Heart right ventricle (tissue), 16 donors: ENCODE measurements at regions not wholly inside any gene's neighbourhood (a gene's known extent, or its start where the extent isn't known, plus 50 kb on each side); places are given as distances from the start of the nearest gene placed in this dataset.

Source experiments
- ATAC-seq, 8 donors: fragments of 200-7000 bp; cut with Tn5 transposase; one replicate each; pipeline ENCODE4 v1.9.1; 2020; ENCODE audit warnings: mild to moderate bottlenecking in 8 of 8, moderate library complexity in 8 of 8, moderate number of reproducible peaks in 1 of 8
- DNase-seq, 2 donors: peaks; one replicate each; pipeline ENCODE4 v3.0.0-alpha.2; 2020
- H3K27ac ChIP-seq, 10 donors: fragments of 200-600 bp; sonication (generic) in 2 of 10; one replicate each; pipeline versions ENCODE4 v1.5.0 to v1.8.0; 2020 to 2022; ENCODE audit warnings: mild to moderate bottlenecking in 3 of 10
- H3K27me3 ChIP-seq, 7 donors: fragments of 200-600 bp; one replicate each; pipeline ENCODE4 v1.8.0; 2021 to 2022; ENCODE audit warnings: mild to moderate bottlenecking in 2 of 7
- H3K36me3 ChIP-seq, 9 donors: fragments of 200-600 bp; sonication (generic) in 1 of 9; one replicate each; pipeline versions ENCODE4 v1.5.0 to v1.8.0; 2020 to 2022; ENCODE audit warnings: mild to moderate bottlenecking in 2 of 9
- H3K4me1 ChIP-seq, 9 donors: fragments of 200-600 bp; sonication (generic) in 1 of 9; one replicate each; pipeline versions ENCODE4 v1.5.0 to v1.8.0; 2020 to 2022; ENCODE audit warnings: mild to moderate bottlenecking in 4 of 9
- H3K4me3 ChIP-seq, 10 donors: fragments of 200-600 bp; sonication (generic) in 2 of 10; one replicate each; pipeline versions ENCODE4 v1.5.0 to v1.8.0; 2020 to 2022; ENCODE audit warnings: mild to moderate bottlenecking in 7 of 10, moderate library complexity in 2 of 10
- H3K9me3 ChIP-seq, 11 donors: fragments of 200-600 bp in 10 of 11; sonication (generic) in 2 of 11; one replicate each; pipeline versions ENCODE4 v1.5.0 to v1.8.0; 2013 to 2022; ENCODE audit warnings: mild to moderate bottlenecking in 2 of 11, control low read depth in 1 of 11, moderate library complexity in 1 of 11
- WGBS, 2 donors: extraction: QIAGEN DNeasy Blood & Tissue Kit; methylation state at CpG; one replicate each; pipeline ENCODE4 v1.1.7; 2013; ENCODE audit warnings: inconsistent platforms in 1 of 2; 5-methylcytosine and 5-hydroxymethylcytosine counted together
- intact Hi-C, 10 donors: fragments of 100-400 bp; cut with DNase I; formaldehyde crosslinking; loops; one replicate each; pipeline versions ENCODE4 v1.11.1 to v1.14.2; 2022
- TF ChIP-seq, protein P1 (sequence below), 9 donors: fragments of 200-600 bp; sonication (generic) in 2 of 9; IDR thresholded peaks; one replicate each; pipeline versions ENCODE4 v1.5.0 to v1.8.0; 2021 to 2022; ENCODE audit warnings: antibody characterized with exemption in 9 of 9, mild to moderate bottlenecking in 5 of 9, moderate library complexity in 1 of 9
- donor health status: Arrhythmogenic right ventricular cardiomyopathy.
- donor health status: ischemic (EF 13 %, LVEDD 7.1; RV severe dilation, severe dysfunction).
- donor health status: healthy with polysubstance abuse.
- donor health status: DM: no; HTN: yes; CAD: no.
- donor health status: DM: no; HTN: no; CAD: no.
- donor health status: ischemic (EF 25% LVEDD 6.9; RV normal size, moderate dysfunction).
- donor health status: ischemic (EF 25% LVEDD 5.7; RV mildly dilated, moderate dysfunction).
- donor health status: healthy.
- donor health status: DM: yes; HTN: yes; CAD: no.
- donor health status: Ischemic cardiomyopathy.
- donor health status: ischemic (EF 35%, LVEDD 5.7; RV mildly dilated, moderate dysfunction).
- donor health status: nonischemic (EF 11% LVEDD 7.7; RV severe dilation, severe dysfunction).
- donor health status: DM: yes; HTN: yes; CAD: no.
- donor health status: PGD.
- donor health status: ischemic (EF 29% LVEDD 5.4; RV normal size, mild dysfunction).
- donor health status: nonischemic (EF 23%, LVEDD 6.1; RV moderate dilation, normal function).

- Histone ChIP-seq H3K4me3 (no peak overlapping the region), H3K4me1 (no peaks in the 10 kb centered on the region), H3K36me3 (no peaks in the 10 kb centered on the region), H3K9me3 (no peaks in the 10 kb centered on the region), H3K27me3 (peaks cover 0 to 10% (median 0%) of the 10 kb centered on the region in 7 donors), H3K27ac (no peak overlapping the region)
- intact Hi-C loops: loop anchor here in 1 of 10 donors (10.0 kb wide), 1 partner anchor 62 kb away; no protein-coding TSS in a partner anchor
- TF ChIP-seq, protein P1, sequence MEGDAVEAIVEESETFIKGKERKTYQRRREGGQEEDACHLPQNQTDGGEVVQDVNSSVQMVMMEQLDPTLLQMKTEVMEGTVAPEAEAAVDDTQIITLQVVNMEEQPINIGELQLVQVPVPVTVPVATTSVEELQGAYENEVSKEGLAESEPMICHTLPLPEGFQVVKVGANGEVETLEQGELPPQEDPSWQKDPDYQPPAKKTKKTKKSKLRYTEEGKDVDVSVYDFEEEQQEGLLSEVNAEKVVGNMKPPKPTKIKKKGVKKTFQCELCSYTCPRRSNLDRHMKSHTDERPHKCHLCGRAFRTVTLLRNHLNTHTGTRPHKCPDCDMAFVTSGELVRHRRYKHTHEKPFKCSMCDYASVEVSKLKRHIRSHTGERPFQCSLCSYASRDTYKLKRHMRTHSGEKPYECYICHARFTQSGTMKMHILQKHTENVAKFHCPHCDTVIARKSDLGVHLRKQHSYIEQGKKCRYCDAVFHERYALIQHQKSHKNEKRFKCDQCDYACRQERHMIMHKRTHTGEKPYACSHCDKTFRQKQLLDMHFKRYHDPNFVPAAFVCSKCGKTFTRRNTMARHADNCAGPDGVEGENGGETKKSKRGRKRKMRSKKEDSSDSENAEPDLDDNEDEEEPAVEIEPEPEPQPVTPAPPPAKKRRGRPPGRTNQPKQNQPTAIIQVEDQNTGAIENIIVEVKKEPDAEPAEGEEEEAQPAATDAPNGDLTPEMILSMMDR (IDR thresholded peaks at IDR 0.05): no peak
- no peak for ATAC-seq
- no peak for DNase-seq
- 83 to 94% methylated on average over 5 of the region's 5 CpGs for WGBS, 2 donors
These were observed 562.8 kb upstream of the SALL3 start for GRCh38 chr18:78416853-78417252.

DNA sequence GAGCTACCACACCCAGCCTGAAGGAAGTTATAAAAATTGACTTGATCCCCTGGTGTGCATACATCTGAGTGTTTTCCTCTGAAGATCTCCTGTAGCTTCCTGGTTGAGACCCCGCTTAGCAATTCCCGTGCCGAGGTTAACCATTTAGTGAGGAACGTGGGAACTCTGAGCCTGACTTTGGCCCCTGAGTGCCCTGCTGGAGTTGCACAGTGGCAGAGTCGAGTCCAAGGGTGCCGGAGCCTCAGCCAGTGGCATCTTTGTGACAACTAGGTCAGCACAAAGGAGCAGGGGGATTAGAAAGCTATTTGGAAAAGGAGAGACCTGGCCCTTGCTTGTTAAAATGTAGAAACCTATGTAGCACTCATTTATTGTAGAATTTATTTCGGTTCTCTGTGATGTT, 561.2 kb upstream of the SALL3 start:
- Histone ChIP-seq H3K4me3 (no peak overlapping the region), H3K27ac (no peak overlapping the region), H3K9me3 (no peaks in the 10 kb centered on the region), H3K27me3 (peaks cover 0 to 10% (median 0%) of the 10 kb centered on the region in 7 donors), H3K36me3 (no peaks in the 10 kb centered on the region), H3K4me1 (no peaks in the 10 kb centered on the region)
- intact Hi-C loops: loop anchor here in 1 of 10 donors (10.0 kb wide), 1 partner anchor 64 kb away; no protein-coding TSS in a partner anchor
- TF ChIP-seq, protein P1 (IDR thresholded peaks at IDR 0.05): no peak
- ATAC-seq (no peak), DNase-seq (no peak)
- WGBS, 2 donors: 67 to 79% methylated on average over 7 of the region's 7 CpGs

DNA sequence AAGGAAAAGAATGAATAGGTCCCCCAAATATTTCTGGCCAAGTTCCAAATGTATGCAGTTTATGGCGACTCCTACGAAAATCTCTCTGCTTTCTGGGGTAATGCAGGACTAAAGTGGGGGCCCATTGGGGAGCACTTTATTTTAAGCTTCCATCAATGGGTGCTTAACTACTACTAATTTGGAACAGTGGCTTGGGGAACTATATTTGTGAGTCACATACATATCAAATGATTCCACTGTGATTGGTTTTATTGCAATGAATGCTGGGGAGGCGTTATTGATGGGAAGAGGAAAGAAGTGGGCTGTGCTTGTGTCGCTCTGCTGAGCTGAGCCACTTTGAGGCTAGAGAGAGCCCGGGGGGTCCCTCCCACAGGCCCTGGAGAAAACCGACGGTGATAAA, 560.4 kb upstream of the SALL3 start:
- DNase-seq: no peak
- Histone ChIP-seq H3K4me3 (no peak overlapping the region), H3K27ac (no peak overlapping the region), H3K9me3 (no peaks in the 10 kb centered on the region), H3K27me3 (peaks cover 0 to 17% (median 0%) of the 10 kb centered on the region in 7 donors), H3K4me1 (no peaks in the 10 kb centered on the region), H3K36me3 (no peaks in the 10 kb centered on the region)
- TF ChIP-seq, protein P1 (IDR thresholded peaks at IDR 0.05): no peak
- ATAC-seq: no peak
- intact Hi-C loops: loop anchor here in 1 of 10 donors (10.0 kb wide), 1 partner anchor 64 kb away; no protein-coding TSS in a partner anchor
- 60 to 63% methylated on average over 7 of the region's 7 CpGs for WGBS, 2 donors

- Histone ChIP-seq H3K27ac (no peak overlapping the region), H3K4me1 (no peaks in the 10 kb centered on the region), H3K4me3 (no peak overlapping the region), H3K36me3 (no peaks in the 10 kb centered on the region), H3K27me3 (peaks cover 0 to 23% (median 2%) of the 10 kb centered on the region in 7 donors), H3K9me3 (no peaks in the 10 kb centered on the region)
- WGBS, 2 donors: 80% methylated on average over 10 of the region's 10 CpGs
- no peak for DNase-seq
- no peak for ATAC-seq
- TF ChIP-seq, protein P1 (IDR thresholded peaks at IDR 0.05): no peak
- intact Hi-C loops: no loop called here
These were observed 559.5 kb upstream of the SALL3 start for GRCh38 chr18:78420116-78420515.
